SU-DHL-6 (cell line): ENCODE measurements at regions not wholly inside any gene's neighbourhood (a gene's known extent, or its start where the extent isn't known, plus 50 kb on each side); places are given as distances from the start of the nearest gene placed in this dataset.

Experiments used
- H2AFZ ChIP-seq: fragments of 200-600 bp; sonication (generic); 2 replicates; pipeline ENCODE4 v1.6.1; 2014; ENCODE audit warnings: low read depth, mild to moderate bottlenecking, moderate library complexity, mixed read lengths, antibody characterized with exemption, low read length; ENCODE audit not compliant: severe bottlenecking
- H3F3A ChIP-seq: fragments of 200-600 bp; shearing (Covaris generic); 2 replicates; pipeline ENCODE4 v1.6.0; 2016; ENCODE audit warnings: antibody characterized with exemption, mild to moderate bottlenecking; ENCODE audit not compliant: insufficient read depth
- H3K27ac ChIP-seq: fragments of 200-600 bp; sonication (generic); 2 replicates; pipeline ENCODE4 v1.5.1; 2016; ENCODE audit warnings: low read depth, mild to moderate bottlenecking, low read length, moderate library complexity, mixed read lengths
- H3K27me3 ChIP-seq: fragments of 200-600 bp; sonication (generic), shearing (Covaris generic); 2 replicates; pipeline ENCODE4 v1.6.0; 2014; ENCODE audit warnings: mild to moderate bottlenecking, low read length
- H3K36me3 ChIP-seq: fragments of 200-600 bp; sonication (generic); 2 replicates; pipeline ENCODE4 v1.6.1; 2014; ENCODE audit warnings: mild to moderate bottlenecking, low read length, mixed read lengths
- H3K4me2 ChIP-seq: fragments of 300-600, 200-600 bp; shearing (Covaris generic), sonication (generic); 2 replicates; pipeline ENCODE4 v1.6.0; 2014; ENCODE audit warnings: low read length, low read depth, mild to moderate bottlenecking; ENCODE audit not compliant: poor library complexity, severe bottlenecking
- H3K4me3 ChIP-seq: fragments of 200-600 bp; sonication (generic); 2 replicates; pipeline ENCODE4 v1.5.1; 2014; ENCODE audit warnings: antibody characterized with exemption, low read length, mild to moderate bottlenecking, mixed read lengths; ENCODE audit not compliant: insufficient read depth, poor library complexity, severe bottlenecking
- H3K79me2 ChIP-seq: fragments of 200-600 bp; sonication (generic); 2 replicates; pipeline ENCODE4 v1.6.1; 2014; ENCODE audit warnings: mild to moderate bottlenecking, low read length, moderate library complexity; ENCODE audit not compliant: insufficient read depth
- H3K9ac ChIP-seq: fragments of 200-600 bp; sonication (generic); 2 replicates; pipeline ENCODE4 v1.7.0; 2014; ENCODE audit warnings: mild to moderate bottlenecking, low read length
- H3K9me2 ChIP-seq: fragments of 200-600 bp; sonication (generic); replicated peaks from 2 replicates; pipeline ENCODE4 v1.6.1; 2014; ENCODE audit warnings: low read length; ENCODE audit not compliant: insufficient read depth
- H3K9me3 ChIP-seq: fragments of 200-600 bp; sonication (generic); 2 replicates; pipeline ENCODE4 v1.6.1; 2014; ENCODE audit warnings: low read length, mixed read lengths; ENCODE audit not compliant: insufficient read depth
- H4K20me1 ChIP-seq: fragments of 200-600 bp; sonication (generic); 2 replicates; pipeline ENCODE4 v1.6.1; 2014; ENCODE audit warnings: low read depth, mild to moderate bottlenecking, antibody characterized with exemption, low read length, moderate library complexity, mixed read lengths
- EZH2phosphoT487 ChIP-seq: fragments of 200-600 bp; sonication (generic), shearing (Covaris generic); conservative IDR thresholded peaks from 2 replicates; pipeline ENCODE4 v1.6.1; 2018; ENCODE audit warnings: mild to moderate bottlenecking, antibody characterized with exemption, low read length, moderate library complexity, mixed read lengths
- TF ChIP-seq, protein P1 (sequence below): fragments of 200-600 bp; sonication (generic); IDR thresholded peaks from one replicate; pipeline ENCODE4 v1.5.1; 2017; ENCODE audit warnings: antibody characterized with exemption, mild to moderate bottlenecking, low read length, moderate library complexity; ENCODE audit not compliant: insufficient read depth, poor library complexity, severe bottlenecking

- Histone ChIP-seq H3K9me2 (no peaks in the 10 kb centered on the region), H3K9me3 (no peaks in the 10 kb centered on the region), H2AFZ (no peak overlapping the region), H3K27me3 (no peaks in the 10 kb centered on the region), H3K9ac (no peak overlapping the region), H3K79me2 (no peaks in the 10 kb centered on the region), H3K4me2 (no peak overlapping the region), H3F3A (no peaks in the 10 kb centered on the region), H3K27ac (no peak overlapping the region), H3K36me3 (no peaks in the 10 kb centered on the region), H4K20me1 (no peaks in the 10 kb centered on the region), H3K4me3 (no peak overlapping the region)
- TF ChIP-seq EZH2phosphoT487 = no peak
- TF ChIP-seq, protein P1, sequence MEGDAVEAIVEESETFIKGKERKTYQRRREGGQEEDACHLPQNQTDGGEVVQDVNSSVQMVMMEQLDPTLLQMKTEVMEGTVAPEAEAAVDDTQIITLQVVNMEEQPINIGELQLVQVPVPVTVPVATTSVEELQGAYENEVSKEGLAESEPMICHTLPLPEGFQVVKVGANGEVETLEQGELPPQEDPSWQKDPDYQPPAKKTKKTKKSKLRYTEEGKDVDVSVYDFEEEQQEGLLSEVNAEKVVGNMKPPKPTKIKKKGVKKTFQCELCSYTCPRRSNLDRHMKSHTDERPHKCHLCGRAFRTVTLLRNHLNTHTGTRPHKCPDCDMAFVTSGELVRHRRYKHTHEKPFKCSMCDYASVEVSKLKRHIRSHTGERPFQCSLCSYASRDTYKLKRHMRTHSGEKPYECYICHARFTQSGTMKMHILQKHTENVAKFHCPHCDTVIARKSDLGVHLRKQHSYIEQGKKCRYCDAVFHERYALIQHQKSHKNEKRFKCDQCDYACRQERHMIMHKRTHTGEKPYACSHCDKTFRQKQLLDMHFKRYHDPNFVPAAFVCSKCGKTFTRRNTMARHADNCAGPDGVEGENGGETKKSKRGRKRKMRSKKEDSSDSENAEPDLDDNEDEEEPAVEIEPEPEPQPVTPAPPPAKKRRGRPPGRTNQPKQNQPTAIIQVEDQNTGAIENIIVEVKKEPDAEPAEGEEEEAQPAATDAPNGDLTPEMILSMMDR = no peak
Observed at GRCh38 chr13:86653009-86653408, 853.8 kb upstream of the SLITRK6 start.

DNA sequence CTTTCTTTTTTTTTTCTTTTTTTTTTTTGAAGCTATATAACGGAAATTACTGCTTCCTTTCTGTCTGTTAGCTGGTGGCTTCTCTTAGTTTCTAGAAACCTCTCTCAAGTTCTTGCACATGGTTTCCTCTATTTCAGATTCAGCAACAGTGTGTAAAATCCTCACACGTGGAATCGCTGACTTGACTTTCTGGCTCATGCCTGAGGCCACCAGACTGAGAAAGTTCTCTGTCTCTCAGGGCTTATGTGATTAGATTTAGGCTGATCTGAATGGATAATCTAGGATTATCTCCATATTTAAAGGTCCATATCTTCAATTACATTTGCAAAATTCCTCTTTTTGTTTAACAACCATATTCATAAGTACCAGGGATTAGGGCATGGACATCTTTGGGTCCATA, 856.3 kb upstream of the SLITRK6 start:
- no peaks in the 10 kb centered on the region for H3K9me3 ChIP-seq
- no peak overlapping the region for H2AFZ ChIP-seq
- no peaks in the 10 kb centered on the region for H3F3A ChIP-seq
- no peak overlapping the region for H3K4me3 ChIP-seq
- H4K20me1 ChIP-seq = no peaks in the 10 kb centered on the region
- H3K79me2 ChIP-seq = no peaks in the 10 kb centered on the region
- H3K9me2 ChIP-seq = no peaks in the 10 kb centered on the region
- TF ChIP-seq EZH2phosphoT487 = no peak
- TF ChIP-seq, protein P1 = no peak
- no peak overlapping the region for H3K9ac ChIP-seq
- H3K27ac ChIP-seq = no peak overlapping the region
- H3K27me3 ChIP-seq = no peaks in the 10 kb centered on the region
- H3K4me2 ChIP-seq = no peak overlapping the region
- H3K36me3 ChIP-seq = no peaks in the 10 kb centered on the region

DNA sequence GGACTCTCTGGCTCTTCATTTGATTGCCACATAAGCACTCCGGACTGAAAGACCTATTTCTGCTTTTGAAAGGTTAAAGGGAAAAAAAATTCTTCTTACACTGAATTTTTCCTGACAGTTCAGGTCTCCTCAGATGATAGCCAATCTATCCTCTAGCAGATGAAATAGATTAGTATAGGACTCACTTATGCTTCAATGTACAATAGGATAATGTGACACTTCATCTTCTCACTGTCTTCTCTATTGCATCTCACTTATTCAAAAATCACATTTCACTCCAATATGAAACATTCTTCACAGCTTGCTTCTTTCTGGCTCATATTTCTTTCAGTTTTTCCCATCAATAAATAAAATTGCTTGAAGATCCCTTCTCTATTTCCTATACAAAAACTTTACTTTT, 860.9 kb upstream of the SLITRK6 start:
- Histone ChIP-seq H3K9me3 (no peaks in the 10 kb centered on the region), H3F3A (no peaks in the 10 kb centered on the region), H3K4me3 (no peak overlapping the region), H3K27me3 (no peaks in the 10 kb centered on the region), H3K9me2 (no peaks in the 10 kb centered on the region), H3K27ac (no peak overlapping the region), H3K4me2 (no peak overlapping the region), H3K36me3 (no peaks in the 10 kb centered on the region), H3K9ac (no peak overlapping the region), H2AFZ (no peak overlapping the region), H3K79me2 (no peaks in the 10 kb centered on the region), H4K20me1 (no peaks in the 10 kb centered on the region)
- TF ChIP-seq EZH2phosphoT487 = no peak
- TF ChIP-seq, protein P1 = no peak
